NCI-H146 treated with DMSO at 0.1 percent for 48 hours (cell line): ENCODE measurements at regions not wholly inside any gene's neighbourhood (a gene's known extent, or its start where the extent isn't known, plus 50 kb on each side); places are given as distances from the start of the nearest gene placed in this dataset.

Experiments used
- DNase-seq: peaks from one replicate; lab custom pipeline; 2025; ENCODE audit not compliant: unreplicated experiment; lab: John Stamatoyannopoulos, UW

GRCh38 chr2:128523457-128523856, 204.8 kb upstream of the HS6ST1 start:
- no peak for DNase-seq

- no peak for DNase-seq
Measured at GRCh38 chr2:128524183-128524582, 205.5 kb upstream of the HS6ST1 start.

- no peak for DNase-seq
Measured at GRCh38 chr2:128525653-128526052, 207.0 kb upstream of the HS6ST1 start.

GRCh38 chr2:128526455-128526976, 207.8 kb upstream of the HS6ST1 start:
- DNase-seq = no peak

GRCh38 chr2:128528133-128528532, 209.5 kb upstream of the HS6ST1 start:
- no peak for DNase-seq

GRCh38 chr2:128530025-128530573, 211.4 kb upstream of the HS6ST1 start:
- DNase-seq = no peak

GRCh38 chr2:128531856-128532255, 213.2 kb upstream of the HS6ST1 start:
- peak; percentile 20 for DNase-seq

- DNase-seq = no peak
Measured at GRCh38 chr2:128533101-128533500, 214.4 kb upstream of the HS6ST1 start.

- no peak for DNase-seq
Measured at GRCh38 chr2:128534688-128535392, 216.2 kb upstream of the HS6ST1 start.

GRCh38 chr2:128535953-128536352, 217.3 kb upstream of the HS6ST1 start:
- DNase-seq = no peak

GRCh38 chr2:128536925-128537620, 218.4 kb upstream of the HS6ST1 start:
- peak; percentile 69 for DNase-seq

- DNase-seq = no peak
Measured at GRCh38 chr2:128537646-128538045, 219.0 kb upstream of the HS6ST1 start.

- no peak for DNase-seq
Measured at GRCh38 chr2:128538396-128538795, 219.7 kb upstream of the HS6ST1 start.

GRCh38 chr2:128540670-128541069, 222.0 kb upstream of the HS6ST1 start:
- no peak for DNase-seq

GRCh38 chr2:128541448-128541847, 222.8 kb upstream of the HS6ST1 start:
- DNase-seq = no peak

GRCh38 chr2:128543036-128543435, 224.4 kb upstream of the HS6ST1 start:
- DNase-seq = no peak

GRCh38 chr2:128543646-128544045, 225.0 kb upstream of the HS6ST1 start:
- DNase-seq = no peak

GRCh38 chr2:128544321-128545037, 225.8 kb upstream of the HS6ST1 start:
- DNase-seq = no peak

GRCh38 chr2:128545085-128545484, 226.4 kb upstream of the HS6ST1 start:
- no peak for DNase-seq

- no peak for DNase-seq
Measured at GRCh38 chr2:128545829-128546228, 227.2 kb upstream of the HS6ST1 start.

GRCh38 chr2:128547667-128548066, 229.0 kb upstream of the HS6ST1 start:
- DNase-seq = no peak
